SU-DHL-6 (cell line): ENCODE measurements at regions not wholly inside any gene's neighbourhood (a gene's known extent, or its start where the extent isn't known, plus 50 kb on each side); places are given as distances from the start of the nearest gene placed in this dataset.

Experiments
- H2AFZ ChIP-seq: fragments of 200-600 bp; sonication (generic); 2 replicates; pipeline ENCODE4 v1.6.1; 2014; ENCODE audit warnings: low read depth, mild to moderate bottlenecking, moderate library complexity, mixed read lengths, antibody characterized with exemption, low read length; ENCODE audit not compliant: severe bottlenecking
- H3F3A ChIP-seq: fragments of 200-600 bp; shearing (Covaris generic); 2 replicates; pipeline ENCODE4 v1.6.0; 2016; ENCODE audit warnings: antibody characterized with exemption, mild to moderate bottlenecking; ENCODE audit not compliant: insufficient read depth
- H3K27ac ChIP-seq: fragments of 200-600 bp; sonication (generic); 2 replicates; pipeline ENCODE4 v1.5.1; 2016; ENCODE audit warnings: low read depth, mild to moderate bottlenecking, low read length, moderate library complexity, mixed read lengths
- H3K27me3 ChIP-seq: fragments of 200-600 bp; sonication (generic), shearing (Covaris generic); 2 replicates; pipeline ENCODE4 v1.6.0; 2014; ENCODE audit warnings: mild to moderate bottlenecking, low read length
- H3K36me3 ChIP-seq: fragments of 200-600 bp; sonication (generic); 2 replicates; pipeline ENCODE4 v1.6.1; 2014; ENCODE audit warnings: mild to moderate bottlenecking, low read length, mixed read lengths
- H3K4me2 ChIP-seq: fragments of 300-600, 200-600 bp; shearing (Covaris generic), sonication (generic); 2 replicates; pipeline ENCODE4 v1.6.0; 2014; ENCODE audit warnings: low read length, low read depth, mild to moderate bottlenecking; ENCODE audit not compliant: poor library complexity, severe bottlenecking
- H3K4me3 ChIP-seq: fragments of 200-600 bp; sonication (generic); 2 replicates; pipeline ENCODE4 v1.5.1; 2014; ENCODE audit warnings: antibody characterized with exemption, low read length, mild to moderate bottlenecking, mixed read lengths; ENCODE audit not compliant: insufficient read depth, poor library complexity, severe bottlenecking
- H3K79me2 ChIP-seq: fragments of 200-600 bp; sonication (generic); 2 replicates; pipeline ENCODE4 v1.6.1; 2014; ENCODE audit warnings: mild to moderate bottlenecking, low read length, moderate library complexity; ENCODE audit not compliant: insufficient read depth
- H3K9ac ChIP-seq: fragments of 200-600 bp; sonication (generic); 2 replicates; pipeline ENCODE4 v1.7.0; 2014; ENCODE audit warnings: mild to moderate bottlenecking, low read length
- H3K9me2 ChIP-seq: fragments of 200-600 bp; sonication (generic); replicated peaks from 2 replicates; pipeline ENCODE4 v1.6.1; 2014; ENCODE audit warnings: low read length; ENCODE audit not compliant: insufficient read depth
- H3K9me3 ChIP-seq: fragments of 200-600 bp; sonication (generic); 2 replicates; pipeline ENCODE4 v1.6.1; 2014; ENCODE audit warnings: low read length, mixed read lengths; ENCODE audit not compliant: insufficient read depth
- H4K20me1 ChIP-seq: fragments of 200-600 bp; sonication (generic); 2 replicates; pipeline ENCODE4 v1.6.1; 2014; ENCODE audit warnings: low read depth, mild to moderate bottlenecking, antibody characterized with exemption, low read length, moderate library complexity, mixed read lengths
- EZH2phosphoT487 ChIP-seq: fragments of 200-600 bp; sonication (generic), shearing (Covaris generic); conservative IDR thresholded peaks from 2 replicates; pipeline ENCODE4 v1.6.1; 2018; ENCODE audit warnings: mild to moderate bottlenecking, antibody characterized with exemption, low read length, moderate library complexity, mixed read lengths
- TF ChIP-seq, protein P1 (sequence below): fragments of 200-600 bp; sonication (generic); IDR thresholded peaks from one replicate; pipeline ENCODE4 v1.5.1; 2017; ENCODE audit warnings: antibody characterized with exemption, mild to moderate bottlenecking, low read length, moderate library complexity; ENCODE audit not compliant: insufficient read depth, poor library complexity, severe bottlenecking

- no peaks in the 10 kb centered on the region for H3K9me3 ChIP-seq
- no peak overlapping the region for H3K4me3 ChIP-seq
- H3K9ac ChIP-seq, result no peak overlapping the region
- no peaks in the 10 kb centered on the region for H3K36me3 ChIP-seq
- no peaks in the 10 kb centered on the region for H3F3A ChIP-seq
- H3K4me2 ChIP-seq, result no peak overlapping the region
- no peak overlapping the region for H3K27ac ChIP-seq
- TF ChIP-seq, protein P1, sequence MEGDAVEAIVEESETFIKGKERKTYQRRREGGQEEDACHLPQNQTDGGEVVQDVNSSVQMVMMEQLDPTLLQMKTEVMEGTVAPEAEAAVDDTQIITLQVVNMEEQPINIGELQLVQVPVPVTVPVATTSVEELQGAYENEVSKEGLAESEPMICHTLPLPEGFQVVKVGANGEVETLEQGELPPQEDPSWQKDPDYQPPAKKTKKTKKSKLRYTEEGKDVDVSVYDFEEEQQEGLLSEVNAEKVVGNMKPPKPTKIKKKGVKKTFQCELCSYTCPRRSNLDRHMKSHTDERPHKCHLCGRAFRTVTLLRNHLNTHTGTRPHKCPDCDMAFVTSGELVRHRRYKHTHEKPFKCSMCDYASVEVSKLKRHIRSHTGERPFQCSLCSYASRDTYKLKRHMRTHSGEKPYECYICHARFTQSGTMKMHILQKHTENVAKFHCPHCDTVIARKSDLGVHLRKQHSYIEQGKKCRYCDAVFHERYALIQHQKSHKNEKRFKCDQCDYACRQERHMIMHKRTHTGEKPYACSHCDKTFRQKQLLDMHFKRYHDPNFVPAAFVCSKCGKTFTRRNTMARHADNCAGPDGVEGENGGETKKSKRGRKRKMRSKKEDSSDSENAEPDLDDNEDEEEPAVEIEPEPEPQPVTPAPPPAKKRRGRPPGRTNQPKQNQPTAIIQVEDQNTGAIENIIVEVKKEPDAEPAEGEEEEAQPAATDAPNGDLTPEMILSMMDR, result no peak
- no peak for TF ChIP-seq EZH2phosphoT487
- H4K20me1 ChIP-seq, result no peaks in the 10 kb centered on the region
- no peaks in the 10 kb centered on the region for H3K9me2 ChIP-seq
- no peaks in the 10 kb centered on the region for H3K27me3 ChIP-seq
- H3K79me2 ChIP-seq, result no peaks in the 10 kb centered on the region
- no peak overlapping the region for H2AFZ ChIP-seq
Measured at GRCh38 chr20:55174635-55175034, 699.2 kb downstream of the DOK5 start.

DNA sequence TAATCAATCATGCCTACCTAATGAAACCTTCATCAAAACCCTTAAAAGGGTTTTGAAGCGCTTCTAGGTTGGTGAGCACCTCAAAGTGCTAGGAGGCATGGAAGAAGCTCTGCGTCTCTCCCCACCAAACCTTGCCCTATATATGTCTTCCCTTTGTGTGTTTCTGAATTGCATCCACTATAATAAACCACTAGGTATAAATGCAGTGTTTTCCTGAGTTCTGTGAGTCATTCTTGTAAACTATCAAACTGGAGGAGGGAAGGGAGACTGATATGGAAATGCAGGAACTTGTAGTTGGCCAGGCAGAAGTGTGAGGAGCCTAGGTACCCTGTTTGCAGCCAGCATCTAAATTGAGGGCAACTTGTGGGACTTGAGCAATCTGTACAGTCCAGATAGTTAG is 698.8 kb downstream of the DOK5 start:
- Histone ChIP-seq H3K27ac (no peak overlapping the region), H3K9me2 (no peaks in the 10 kb centered on the region), H3K36me3 (no peaks in the 10 kb centered on the region), H3K4me3 (no peak overlapping the region), H3K9me3 (no peaks in the 10 kb centered on the region), H3F3A (no peaks in the 10 kb centered on the region), H3K9ac (no peak overlapping the region), H3K4me2 (no peak overlapping the region), H4K20me1 (no peaks in the 10 kb centered on the region), H2AFZ (no peak overlapping the region), H3K79me2 (no peaks in the 10 kb centered on the region), H3K27me3 (no peaks in the 10 kb centered on the region)
- TF ChIP-seq, protein P1, result no peak
- TF ChIP-seq EZH2phosphoT487, result no peak

DNA sequence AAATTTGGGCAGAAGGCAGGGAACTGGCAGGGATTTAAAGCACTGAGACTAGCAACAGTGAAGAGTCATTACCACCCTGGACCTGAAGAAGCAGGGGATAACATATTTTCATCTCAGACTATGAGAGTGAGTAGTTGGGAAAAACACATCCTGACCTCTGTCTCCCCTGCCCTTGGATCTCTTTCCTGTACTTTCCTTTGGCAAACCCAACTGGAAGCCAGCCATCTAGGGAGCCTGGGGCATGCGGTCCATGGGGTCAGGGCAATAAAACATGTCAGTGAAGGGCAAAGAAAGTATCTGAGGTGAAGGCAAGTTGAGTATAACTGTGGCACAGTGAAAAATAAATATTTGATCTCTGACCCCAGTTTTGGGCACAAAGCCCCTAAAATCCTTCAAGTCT is 698.2 kb downstream of the DOK5 start:
- Histone ChIP-seq H3K27ac (no peak overlapping the region), H3K4me3 (no peak overlapping the region), H2AFZ (no peak overlapping the region), H3K9me2 (no peaks in the 10 kb centered on the region), H3K9ac (no peak overlapping the region), H3K27me3 (no peaks in the 10 kb centered on the region), H3K9me3 (no peaks in the 10 kb centered on the region), H3K4me2 (no peak overlapping the region), H3K36me3 (no peaks in the 10 kb centered on the region), H4K20me1 (no peaks in the 10 kb centered on the region), H3K79me2 (no peaks in the 10 kb centered on the region), H3F3A (no peaks in the 10 kb centered on the region)
- TF ChIP-seq, protein P1, result no peak
- no peak for TF ChIP-seq EZH2phosphoT487
